Esophagus squamous epithelium (tissue), 5 donors: ENCODE measurements at regions not wholly inside any gene's neighbourhood (a gene's known extent, or its start where the extent isn't known, plus 50 kb on each side); places are given as distances from the start of the nearest gene placed in this dataset.
"Not testable (repeated sequence)": the region's sequence is repeated elsewhere in the genome, so short reads cannot be mapped to it uniquely, and the experiment has no call there.

Source experiments
- DNase-seq: peaks from one replicate; lab custom pipeline; 2025; lab: John Stamatoyannopoulos, UW
- H3K27ac ChIP-seq, 4 donors: fragments of 200-600 bp; sonication (generic); one replicate each; pipeline ENCODE4 v1.5.1; 2016 to 2019; ENCODE audit warnings: mild to moderate bottlenecking in 1 of 4
- H3K27me3 ChIP-seq, 4 donors: fragments of 200-600 bp; sonication (generic); 1 replicate in 3 of 4; 2 replicates in 1 of 4; pipeline versions ENCODE4 v1.5.1 to v1.6.0; 2017 to 2021; ENCODE audit warnings: antibody characterized with exemption in 1 of 4
- H3K36me3 ChIP-seq, 3 donors: fragments of 200-600 bp; sonication (generic); one replicate each; pipeline ENCODE4 v1.5.1; 2016 to 2019
- H3K4me1 ChIP-seq, 3 donors: fragments of 200-600 bp; sonication (generic); one replicate each; pipeline ENCODE4 v1.5.1; 2017 to 2019
- H3K4me3 ChIP-seq, 4 donors: fragments of 200-600 bp; sonication (generic); 1 replicate in 3 of 4; 2 replicates in 1 of 4; pipeline ENCODE4 v1.5.1; 2016 to 2019; ENCODE audit warnings: mild to moderate bottlenecking in 2 of 4, moderate library complexity in 1 of 4
- H3K9me3 ChIP-seq, 3 donors: fragments of 200-600 bp; sonication (generic); one replicate each; pipeline ENCODE4 v1.5.1; 2016 to 2019
- CTCF ChIP-seq, 6 experiments: fragments of 450-650 bp in 4 of 6; fragments of 200-600 bp in 2 of 6; sonication (generic) in 2 of 6; IDR thresholded peaks; one replicate each; pipeline ENCODE4 v1.5.1; 2016 to 2019; ENCODE audit warnings: antibody characterized with exemption in 6 of 6, mild to moderate bottlenecking in 4 of 6, moderate library complexity in 4 of 6
- POLR2A ChIP-seq, 4 donors: fragments of 450-650 bp; IDR thresholded peaks; one replicate each; pipeline ENCODE4 v1.6.1; 2017; ENCODE audit warnings: antibody characterized with exemption in 4 of 4, mild to moderate bottlenecking in 4 of 4, moderate library complexity in 3 of 4
- WGBS, 2 donors: methylation state at CpG; one replicate each; pipeline ENCODE4 v1.1.5; 2018; 5-methylcytosine and 5-hydroxymethylcytosine counted together
- intact Hi-C: fragments of 100-400 bp; cut with DNase I; formaldehyde crosslinking; loops from one replicate; pipeline ENCODE4 v1.15.0; 2022
- donor health status: DM: yes; HTN: yes; CAD: no.

GRCh38 chr16:64269756-64270155 lies 852.1 kb downstream of the CDH11 start:
- no peaks in the 10 kb centered on the region for H3K4me1 ChIP-seq
- no peaks in the 10 kb centered on the region for H3K27me3 ChIP-seq
- intact Hi-C loops: no loop called here
- no peak for DNase-seq
- H3K9me3 ChIP-seq: no peaks in the 10 kb centered on the region
- no peak overlapping the region for H3K27ac ChIP-seq
- H3K4me3 ChIP-seq: no peak overlapping the region
- TF ChIP-seq POLR2A (IDR thresholded peaks at IDR 0.05) (no peak), CTCF (IDR thresholded peaks at IDR 0.05) (no peak)
- 25 to 67% methylated on average over 1 of the region's 1 CpG for WGBS, 2 donors
- H3K36me3 ChIP-seq: no peaks in the 10 kb centered on the region

DNA sequence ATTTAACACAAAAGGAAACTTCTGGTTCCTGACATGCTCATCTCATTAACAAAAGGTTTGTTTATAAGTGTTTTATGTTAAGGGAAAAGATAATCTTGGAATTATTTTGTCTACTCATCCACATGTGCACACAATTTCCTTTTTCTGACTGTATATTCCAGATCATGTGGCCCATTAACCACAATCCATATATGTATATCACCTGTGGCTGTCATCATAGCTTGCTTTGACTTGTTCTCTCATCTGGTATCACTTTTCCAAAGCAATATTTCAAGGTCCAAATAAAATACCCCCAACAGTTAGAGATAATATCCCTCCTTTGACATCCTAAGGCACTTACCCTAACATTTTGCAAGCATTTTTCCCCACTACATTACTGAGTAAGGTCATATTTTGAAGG lies 856.1 kb downstream of the CDH11 start:
- TF ChIP-seq CTCF (IDR thresholded peaks at IDR 0.05) (no peak), POLR2A (IDR thresholded peaks at IDR 0.05) (no peak)
- no peak for DNase-seq

GRCh38 chr16:64260631-64261401 lies 861.0 kb downstream of the CDH11 start:
- H3K27ac ChIP-seq, H3K36me3 ChIP-seq, intact Hi-C loops, H3K9me3 ChIP-seq, DNase-seq, H3K4me3 ChIP-seq, H3K27me3 ChIP-seq, H3K4me1 ChIP-seq: not testable (repeated sequence)
- WGBS, 2 donors: 85 to 90% methylated on average over 23 of the region's 23 CpGs

More for the DNA sequence above, 856.1 kb downstream of the CDH11 start:
- H3K9me3 ChIP-seq: no peaks in the 10 kb centered on the region
- no peaks in the 10 kb centered on the region for H3K4me1 ChIP-seq
- intact Hi-C loops: no loop called here
- H3K36me3 ChIP-seq: no peaks in the 10 kb centered on the region
- no peaks in the 10 kb centered on the region for H3K27me3 ChIP-seq
- no peak overlapping the region for H3K4me3 ChIP-seq
- no peak overlapping the region for H3K27ac ChIP-seq

DNA sequence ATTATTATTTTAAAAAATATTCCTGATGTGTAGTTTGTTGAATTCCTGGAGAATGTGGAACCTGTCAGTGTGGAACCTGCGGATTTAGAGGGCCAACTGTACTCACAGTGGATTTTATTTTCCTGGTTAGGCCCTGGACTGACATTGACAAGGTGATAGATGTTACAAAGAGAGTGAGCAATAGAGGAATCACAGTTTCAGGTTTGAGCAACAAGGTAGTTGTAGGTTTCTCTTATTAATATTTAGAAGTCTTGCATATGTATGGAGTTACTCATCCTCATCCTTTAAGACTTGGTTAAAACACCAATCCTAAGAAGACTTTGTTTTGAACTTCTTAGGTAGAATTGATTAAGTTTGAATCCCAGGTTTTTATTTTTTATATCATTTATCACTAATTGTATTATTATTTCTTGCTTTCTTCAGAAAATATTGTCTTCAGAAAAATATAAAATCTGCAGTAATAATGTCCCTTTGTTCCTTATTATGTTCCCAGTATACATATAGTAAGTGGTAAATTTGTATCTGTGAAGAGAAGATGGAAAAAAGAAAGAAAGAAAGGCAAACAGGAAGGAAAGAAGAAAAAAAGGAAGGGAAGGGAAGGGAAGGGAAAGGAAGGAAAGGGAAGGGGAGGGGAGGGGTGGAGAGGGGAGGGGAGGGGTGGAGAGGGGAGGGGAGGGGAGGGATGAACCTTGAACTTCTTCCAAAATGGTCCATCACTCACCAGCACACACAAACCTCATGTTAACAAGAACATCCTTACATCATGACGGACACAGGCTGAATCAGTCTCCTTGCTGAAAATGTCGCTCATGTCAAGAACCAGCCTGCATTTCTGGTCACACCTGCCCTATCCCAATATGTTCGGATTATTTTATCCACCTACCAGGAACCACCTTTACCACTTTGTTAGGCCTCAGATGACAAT lies 867.2 kb downstream of the CDH11 start:
- H3K27me3 ChIP-seq: no peaks in the 10 kb centered on the region
- H3K36me3 ChIP-seq: no peaks in the 10 kb centered on the region
- no peaks in the 10 kb centered on the region for H3K4me1 ChIP-seq
- H3K27ac ChIP-seq: no peak overlapping the region
- DNase-seq: no peak
- no peaks in the 10 kb centered on the region for H3K9me3 ChIP-seq
- no peak for TF ChIP-seq POLR2A (IDR thresholded peaks at IDR 0.05)
- TF ChIP-seq CTCF (IDR thresholded peaks at IDR 0.05): no peak
- no peak overlapping the region for H3K4me3 ChIP-seq
- intact Hi-C loops: no loop called here
- WGBS, 2 donors: 77 to 79% methylated on average over 4 of the region's 4 CpGs

GRCh38 chr16:64253525-64253924 lies 868.3 kb downstream of the CDH11 start:
- H3K4me3 ChIP-seq: no peak overlapping the region
- intact Hi-C loops: no loop called here
- H3K27me3 ChIP-seq: no peaks in the 10 kb centered on the region
- H3K9me3 ChIP-seq: no peaks in the 10 kb centered on the region
- no peak overlapping the region for H3K27ac ChIP-seq
- DNase-seq: no peak
- 74 to 82% methylated on average over 3 of the region's 3 CpGs for WGBS, 2 donors
- no peak for TF ChIP-seq CTCF (IDR thresholded peaks at IDR 0.05)
- no peak for TF ChIP-seq POLR2A (IDR thresholded peaks at IDR 0.05)
- no peaks in the 10 kb centered on the region for H3K4me1 ChIP-seq
- no peaks in the 10 kb centered on the region for H3K36me3 ChIP-seq
